ENCODE measurements at regions not wholly inside any gene's neighbourhood (a gene's known extent, or its start where the extent isn't known, plus 50 kb on each side); places are given as distances from the start of the nearest gene placed in this dataset.
"Not testable (repeated sequence)": the region's sequence is repeated elsewhere in the genome, so short reads cannot be mapped to it uniquely, and the experiment has no call there.

DNA sequence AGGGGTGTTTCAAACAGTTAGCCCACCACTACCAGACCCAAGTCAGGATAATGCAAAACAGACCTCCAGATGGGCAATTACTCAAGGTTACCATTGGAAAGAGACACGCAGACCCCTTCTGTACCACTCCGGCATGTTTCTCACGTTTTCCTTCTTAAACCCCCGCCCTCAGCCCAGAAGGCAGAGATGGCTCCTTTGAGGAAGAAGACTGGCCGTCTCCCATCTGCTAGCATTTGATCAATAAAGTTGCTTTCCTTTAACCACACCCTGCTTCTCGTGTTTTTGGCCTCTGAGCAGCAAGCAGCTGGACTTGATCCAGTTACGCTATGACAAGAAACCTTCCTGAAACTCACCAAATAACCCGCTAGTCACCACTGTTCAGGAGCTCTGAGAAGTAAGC, 1012.4 kb upstream of the GYPC start:
- Mint-ChIP-seq H3K27me3 (ENCODE audit: low read depth) (no peaks in the 10 kb centered on the region), H3K27ac (ENCODE audit: unreplicated experiment) (peak overlapping the region; percentile 21), H3K36me3 (ENCODE audit: low read depth) (no peaks in the 10 kb centered on the region), H3K4me1 (peaks cover 15% of the 10 kb centered on the region), H3K9me3 (no peaks in the 10 kb centered on the region), H3K4me3 (no peak overlapping the region)
- no peak for DNase-seq (ENCODE audit: low read depth, low spot score)
- TF ChIP-seq, protein P1, sequence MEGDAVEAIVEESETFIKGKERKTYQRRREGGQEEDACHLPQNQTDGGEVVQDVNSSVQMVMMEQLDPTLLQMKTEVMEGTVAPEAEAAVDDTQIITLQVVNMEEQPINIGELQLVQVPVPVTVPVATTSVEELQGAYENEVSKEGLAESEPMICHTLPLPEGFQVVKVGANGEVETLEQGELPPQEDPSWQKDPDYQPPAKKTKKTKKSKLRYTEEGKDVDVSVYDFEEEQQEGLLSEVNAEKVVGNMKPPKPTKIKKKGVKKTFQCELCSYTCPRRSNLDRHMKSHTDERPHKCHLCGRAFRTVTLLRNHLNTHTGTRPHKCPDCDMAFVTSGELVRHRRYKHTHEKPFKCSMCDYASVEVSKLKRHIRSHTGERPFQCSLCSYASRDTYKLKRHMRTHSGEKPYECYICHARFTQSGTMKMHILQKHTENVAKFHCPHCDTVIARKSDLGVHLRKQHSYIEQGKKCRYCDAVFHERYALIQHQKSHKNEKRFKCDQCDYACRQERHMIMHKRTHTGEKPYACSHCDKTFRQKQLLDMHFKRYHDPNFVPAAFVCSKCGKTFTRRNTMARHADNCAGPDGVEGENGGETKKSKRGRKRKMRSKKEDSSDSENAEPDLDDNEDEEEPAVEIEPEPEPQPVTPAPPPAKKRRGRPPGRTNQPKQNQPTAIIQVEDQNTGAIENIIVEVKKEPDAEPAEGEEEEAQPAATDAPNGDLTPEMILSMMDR (conservative IDR thresholded peaks at IDR 0.05): no peak

DNA sequence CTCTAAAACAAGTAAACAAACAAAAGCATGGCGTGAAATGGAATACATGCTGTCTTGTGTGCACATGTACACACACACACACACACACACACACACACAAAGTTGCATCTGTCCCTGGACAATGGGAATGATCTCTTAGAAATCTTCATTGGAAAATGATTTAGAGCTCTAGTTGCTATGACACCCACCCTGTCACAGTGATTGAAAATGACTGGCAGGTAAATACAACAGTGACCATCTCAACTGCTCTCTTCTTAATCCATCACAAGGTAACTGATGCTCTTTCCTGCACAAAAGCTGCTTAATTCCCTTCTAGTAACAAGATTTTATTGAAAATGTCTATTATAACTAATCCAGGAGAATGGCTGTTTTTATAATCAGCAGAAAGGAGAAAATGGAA, 1011.7 kb upstream of the GYPC start:
- no peak for DNase-seq (ENCODE audit: low read depth, low spot score)
- Mint-ChIP-seq H3K4me3 (no peak overlapping the region), H3K27ac (ENCODE audit: unreplicated experiment) (peak overlapping the region; percentile 69), H3K9me3 (no peaks in the 10 kb centered on the region), H3K4me1 (peaks cover 19% of the 10 kb centered on the region), H3K27me3 (ENCODE audit: low read depth) (no peaks in the 10 kb centered on the region), H3K36me3 (ENCODE audit: low read depth) (no peaks in the 10 kb centered on the region)
- TF ChIP-seq, protein P1 (conservative IDR thresholded peaks at IDR 0.05): no peak

DNA sequence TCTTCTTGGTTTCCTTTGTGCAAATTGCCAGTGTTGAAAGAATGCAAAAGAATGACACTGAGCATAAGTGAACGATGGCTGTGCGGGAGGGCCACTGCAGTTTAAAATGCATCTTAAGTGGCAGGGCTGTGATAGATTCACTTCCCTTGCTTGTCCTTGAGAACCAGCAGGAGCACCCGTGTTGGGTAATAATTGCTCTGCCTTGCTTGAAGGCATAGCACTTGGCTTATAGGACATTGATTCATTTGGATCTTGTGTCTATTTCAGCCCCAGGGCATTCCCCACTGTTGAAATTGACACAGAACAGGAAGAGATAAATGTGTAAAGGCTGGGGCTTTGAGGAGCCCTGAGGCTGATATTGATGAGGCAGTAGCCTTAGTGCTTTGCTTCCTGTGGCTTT, 1003.7 kb upstream of the GYPC start:
- Mint-ChIP-seq H3K4me1 (peaks cover 26% of the 10 kb centered on the region), H3K27me3 (ENCODE audit: low read depth) (no peaks in the 10 kb centered on the region), H3K27ac (ENCODE audit: unreplicated experiment) (no peak overlapping the region), H3K36me3 (ENCODE audit: low read depth) (no peaks in the 10 kb centered on the region), H3K4me3 (no peak overlapping the region), H3K9me3 (peaks cover 3% of the 10 kb centered on the region)
- TF ChIP-seq, protein P1 (conservative IDR thresholded peaks at IDR 0.05): no peak
- DNase-seq (ENCODE audit: low read depth, low spot score): no peak

DNA sequence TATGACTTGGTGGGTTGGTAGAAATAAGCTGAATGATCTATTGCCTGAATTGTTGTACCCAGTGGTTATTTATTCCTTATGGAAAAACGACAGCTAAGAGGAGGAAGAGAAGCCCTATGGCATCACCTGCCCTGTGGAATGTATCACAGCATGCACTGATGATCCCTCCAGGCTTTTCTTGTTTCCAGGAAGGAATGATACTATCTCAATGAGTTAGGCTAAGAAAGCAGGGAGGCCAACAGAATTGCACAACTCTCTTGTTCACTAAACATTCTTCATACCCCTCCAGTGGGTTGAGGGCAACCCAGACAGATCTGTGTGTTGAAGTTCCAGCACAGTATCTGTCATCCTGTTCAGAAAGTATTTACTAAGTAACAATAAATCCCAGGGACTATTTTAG, 1001.7 kb upstream of the GYPC start:
- peaks cover 3% of the 10 kb centered on the region for H3K9me3 Mint-ChIP-seq
- TF ChIP-seq, protein P1 (conservative IDR thresholded peaks at IDR 0.05): no peak

DNA sequence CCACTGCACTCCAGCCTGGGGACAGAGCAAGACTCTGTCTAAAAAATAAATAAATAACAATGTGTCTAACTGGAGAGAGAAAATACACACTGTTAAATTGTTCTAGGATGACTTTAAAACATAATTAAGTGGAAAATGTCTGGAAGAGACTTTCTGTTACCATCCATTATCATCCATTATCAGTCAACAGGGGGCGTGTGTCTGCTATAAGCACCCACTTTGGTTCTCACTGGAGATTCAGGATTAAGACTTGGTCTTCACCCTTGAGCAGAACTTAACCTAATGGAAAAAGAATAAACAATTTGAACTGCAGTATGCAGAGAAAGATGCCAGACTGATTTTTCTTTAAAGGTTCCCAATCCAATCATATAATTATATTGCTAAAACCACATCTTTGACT, 999.8 kb upstream of the GYPC start:
- no peak overlapping the region for H3K27ac Mint-ChIP-seq (ENCODE audit: unreplicated experiment)
- no peaks in the 10 kb centered on the region for H3K36me3 Mint-ChIP-seq (ENCODE audit: low read depth)
- H3K4me3 Mint-ChIP-seq: no peak overlapping the region
- no peaks in the 10 kb centered on the region for H3K27me3 Mint-ChIP-seq (ENCODE audit: low read depth)
- peaks cover 6% of the 10 kb centered on the region for H3K9me3 Mint-ChIP-seq
- TF ChIP-seq, protein P1 (conservative IDR thresholded peaks at IDR 0.05): peak; percentile 17
- H3K4me1 Mint-ChIP-seq: peaks cover 15% of the 10 kb centered on the region
- DNase-seq (ENCODE audit: low read depth, low spot score): no peak

More for the DNA sequence above, 1001.7 kb upstream of the GYPC start:
- H3K4me1 Mint-ChIP-seq: peaks cover 15% of the 10 kb centered on the region
- no peaks in the 10 kb centered on the region for H3K27me3 Mint-ChIP-seq (ENCODE audit: low read depth)
- no peak overlapping the region for H3K27ac Mint-ChIP-seq (ENCODE audit: unreplicated experiment)
- H3K36me3 Mint-ChIP-seq (ENCODE audit: low read depth): no peaks in the 10 kb centered on the region
- no peak for DNase-seq (ENCODE audit: low read depth, low spot score)
- H3K4me3 Mint-ChIP-seq: no peak overlapping the region

DNA sequence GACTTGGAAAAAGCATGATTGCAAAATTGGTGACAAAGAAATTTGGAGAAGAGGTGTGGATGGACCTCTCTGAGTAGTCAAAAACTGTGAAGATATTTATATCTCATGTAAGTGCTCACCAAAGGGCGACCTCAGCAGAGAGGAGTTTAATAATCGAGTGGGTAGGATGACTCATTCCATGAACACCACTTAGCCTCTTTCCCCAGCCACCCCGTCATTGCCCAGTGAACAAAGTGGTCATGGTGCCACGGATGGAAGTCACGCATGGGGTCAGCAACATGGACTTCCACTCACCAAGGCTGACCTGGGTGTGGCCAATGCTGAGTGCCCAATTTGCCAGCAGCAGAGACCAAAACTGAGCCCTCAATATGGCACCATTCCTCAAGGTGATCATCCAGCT, 997.4 kb upstream of the GYPC start:
- TF ChIP-seq, protein P1 (conservative IDR thresholded peaks at IDR 0.05): no peak
- no peaks in the 10 kb centered on the region for H3K36me3 Mint-ChIP-seq (ENCODE audit: low read depth)
- no peak overlapping the region for H3K4me3 Mint-ChIP-seq
- DNase-seq (ENCODE audit: low read depth, low spot score): no peak
- no peaks in the 10 kb centered on the region for H3K4me1 Mint-ChIP-seq
- H3K27me3 Mint-ChIP-seq (ENCODE audit: low read depth): no peaks in the 10 kb centered on the region
- H3K9me3 Mint-ChIP-seq: peaks cover 16% of the 10 kb centered on the region
- H3K27ac Mint-ChIP-seq (ENCODE audit: unreplicated experiment): no peak overlapping the region

DNA sequence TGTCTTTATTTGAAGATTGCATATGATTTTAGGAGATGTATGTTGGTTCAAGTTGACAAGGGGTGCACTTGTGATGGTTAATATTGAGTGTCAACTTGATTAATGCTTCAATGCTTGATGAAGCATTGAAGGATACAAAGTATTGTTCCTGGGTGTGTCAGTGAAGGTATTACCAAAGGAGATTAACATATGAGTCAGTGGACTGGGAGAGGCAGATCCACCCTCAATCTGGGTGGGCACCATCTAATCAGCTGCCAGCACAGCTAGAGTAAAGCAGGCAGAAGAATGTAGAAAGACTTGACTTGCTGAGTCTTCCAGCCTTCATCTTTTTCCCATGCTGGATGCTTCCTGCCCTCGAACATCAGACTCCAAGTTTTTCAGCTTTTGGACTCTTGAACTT, 995.6 kb upstream of the GYPC start:
- not testable (repeated sequence) for H3K27ac Mint-ChIP-seq (ENCODE audit: unreplicated experiment); H3K4me3 Mint-ChIP-seq
- H3K9me3 Mint-ChIP-seq: peaks cover 16% of the 10 kb centered on the region

More for the DNA sequence above, 995.6 kb upstream of the GYPC start:
- not testable (repeated sequence) for DNase-seq (ENCODE audit: low read depth, low spot score); H3K4me1 Mint-ChIP-seq; H3K27me3 Mint-ChIP-seq (ENCODE audit: low read depth); H3K36me3 Mint-ChIP-seq (ENCODE audit: low read depth)

All from neural crest cell (in vitro differentiated cells).